ENCODE measurements at regions not wholly inside any gene's neighbourhood (a gene's known extent, or its start where the extent isn't known, plus 50 kb on each side); places are given as distances from the start of the nearest gene placed in this dataset.
"Not testable (repeated sequence)": the region's sequence is repeated elsewhere in the genome, so short reads cannot be mapped to it uniquely, and the experiment has no call there.

DNA sequence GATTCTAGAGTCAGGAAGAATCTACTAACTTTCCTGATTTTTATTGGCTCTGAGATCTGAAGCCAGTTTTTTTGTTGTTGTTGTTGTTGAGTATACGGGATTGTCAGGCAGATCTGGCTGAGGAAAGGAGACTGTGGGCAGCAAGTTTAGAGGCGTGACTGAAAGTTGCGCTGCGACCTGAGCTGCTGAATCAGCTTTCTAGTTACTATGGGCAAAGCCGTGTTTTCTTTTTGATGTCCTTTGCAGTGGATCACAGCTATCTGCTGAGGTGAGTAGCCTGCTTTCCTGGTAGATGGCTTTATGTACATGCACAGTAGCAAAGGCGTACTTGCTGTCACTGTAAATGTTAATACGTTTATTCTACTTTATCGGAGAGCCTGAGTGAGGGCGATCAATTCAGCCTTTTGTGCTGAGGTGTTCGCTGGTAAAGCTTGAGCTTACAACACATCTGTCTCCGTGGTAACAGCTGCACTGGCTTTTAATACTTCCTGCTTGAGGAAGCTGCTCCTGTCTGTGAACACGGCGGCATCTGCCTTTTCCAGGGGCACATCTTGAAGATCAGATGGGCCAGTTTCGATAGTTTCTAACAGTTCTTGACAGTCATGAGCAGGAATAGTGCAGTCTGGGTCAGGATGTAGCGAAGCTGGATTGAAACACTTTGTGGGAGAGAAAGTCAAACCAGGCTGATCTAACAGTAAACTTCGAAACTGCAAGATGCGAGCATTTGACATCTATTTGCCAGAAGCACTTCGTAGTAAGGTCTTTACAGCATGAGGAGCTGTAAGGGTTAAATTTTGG is 118.9 kb downstream of the UNC93B1 start:
- not testable (repeated sequence) for TF ChIP-seq POLR2A (IDR thresholded peaks at IDR 0.05; ENCODE audit: low read length); GATA1 (IDR thresholded peaks at IDR 0.05; ENCODE audit: low read depth, low read length)

Data from erythroblast (primary cell).